PC-9 (cell line): ENCODE measurements at regions not wholly inside any gene's neighbourhood (a gene's known extent, or its start where the extent isn't known, plus 50 kb on each side); places are given as distances from the start of the nearest gene placed in this dataset.
"Not testable (repeated sequence)": the region's sequence is repeated elsewhere in the genome, so short reads cannot be mapped to it uniquely, and the experiment has no call there.

Experiments used
- EZH2 ChIP-seq: fragments of 200-600 bp; sonication (generic); IDR thresholded peaks from 2 replicates; pipeline ENCODE4 v1.8.0; 2017; ENCODE audit warnings: antibody characterized with exemption, low read depth
- TF ChIP-seq, protein P1 (sequence below): fragments of 200-600 bp; sonication (generic); conservative IDR thresholded peaks from 2 replicates; pipeline ENCODE4 v1.6.1; 2017; ENCODE audit warnings: mixed run types, antibody characterized with exemption, mild to moderate bottlenecking, moderate library complexity

GRCh38 chr6:15931697-15932096 lies 197.2 kb upstream of the MYLIP start:
- TF ChIP-seq, protein P1, sequence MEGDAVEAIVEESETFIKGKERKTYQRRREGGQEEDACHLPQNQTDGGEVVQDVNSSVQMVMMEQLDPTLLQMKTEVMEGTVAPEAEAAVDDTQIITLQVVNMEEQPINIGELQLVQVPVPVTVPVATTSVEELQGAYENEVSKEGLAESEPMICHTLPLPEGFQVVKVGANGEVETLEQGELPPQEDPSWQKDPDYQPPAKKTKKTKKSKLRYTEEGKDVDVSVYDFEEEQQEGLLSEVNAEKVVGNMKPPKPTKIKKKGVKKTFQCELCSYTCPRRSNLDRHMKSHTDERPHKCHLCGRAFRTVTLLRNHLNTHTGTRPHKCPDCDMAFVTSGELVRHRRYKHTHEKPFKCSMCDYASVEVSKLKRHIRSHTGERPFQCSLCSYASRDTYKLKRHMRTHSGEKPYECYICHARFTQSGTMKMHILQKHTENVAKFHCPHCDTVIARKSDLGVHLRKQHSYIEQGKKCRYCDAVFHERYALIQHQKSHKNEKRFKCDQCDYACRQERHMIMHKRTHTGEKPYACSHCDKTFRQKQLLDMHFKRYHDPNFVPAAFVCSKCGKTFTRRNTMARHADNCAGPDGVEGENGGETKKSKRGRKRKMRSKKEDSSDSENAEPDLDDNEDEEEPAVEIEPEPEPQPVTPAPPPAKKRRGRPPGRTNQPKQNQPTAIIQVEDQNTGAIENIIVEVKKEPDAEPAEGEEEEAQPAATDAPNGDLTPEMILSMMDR = not testable (repeated sequence)
- not testable (repeated sequence) for TF ChIP-seq EZH2
